HepG2 (cell line): ENCODE measurements at regions not wholly inside any gene's neighbourhood (a gene's known extent, or its start where the extent isn't known, plus 50 kb on each side); places are given as distances from the start of the nearest gene placed in this dataset.
A peak's percentile ranks its signal among the peaks of the same experiment; 100 is the strongest.

ENCODE experiments used
- ATAC-seq: fragments of 200-7000 bp; cut with Tn5 transposase; 3 replicates; pipeline ENCODE4 v1.9.1; 2020; ENCODE audit warnings: mild to moderate bottlenecking, moderate library complexity
- BruUV-seq: library from RNA; stranded (reverse); fragments of 400-500 nt; replicated peaks from 2 replicates; lab custom pipeline; 2021; lab: Mats Ljungman, UMichigan
- CTCF ChIA-PET: fragments of 300-600 bp; formaldehyde crosslinking; extraction: SDS; loops from one replicate; lab custom pipeline; 2021; ENCODE audit warnings: low total read pairs, inconsistent platforms, low intra/inter-chr PET ratio; lab: Yijun Ruan, JAX
- POLR2A ChIA-PET: fragments of 350-600 bp; sonication (Branson Sonifier 250); formaldehyde crosslinking; loops from one replicate; lab custom pipeline; 2020; ENCODE audit warnings: antibody characterized with exemption, inconsistent platforms; lab: Yijun Ruan, JAX
- DNase-seq: peaks from one replicate; pipeline ENCODE4 v3.0.0-alpha.2; 2015; ENCODE audit warnings: low spot score
- FAIRE-seq: peaks from 3 replicates; lab custom pipeline; 2011; peaks lifted over from hg19 to GRCh38; lab: Jason Lieb, UNC
- H2AFZ ChIP-seq: one replicate; pipeline ENCODE4 v1.6.1; 2011; ENCODE audit warnings: low read length, inconsistent platforms
- H3K27ac ChIP-seq: fragments of 300-600 bp; 3 replicates; pipeline ENCODE4 v1.8.0; 2011; ENCODE audit warnings: mixed run types, mild to moderate bottlenecking, mixed read lengths, low read length, inconsistent platforms; ENCODE audit not compliant: insufficient read depth; ENCODE audit errors: extremely low read length
- H3K27me3 ChIP-seq, 2 experiments: fragments of 200-600 bp in 1 of 2; 2 replicates in 1 of 2; 3 replicates in 1 of 2; pipeline versions ENCODE4 v1.6.0 to v1.8.0; 2011; ENCODE audit warnings: low read length in 2 of 2, mild to moderate bottlenecking in 2 of 2, moderate library complexity in 2 of 2, inconsistent platforms in 1 of 2; ENCODE audit not compliant: insufficient read depth in 2 of 2, control insufficient read depth in 1 of 2
- H3K36me3 ChIP-seq, 2 experiments: fragments of 200-600 bp in 1 of 2; replicated peaks in 1 of 2; 2 replicates in 1 of 2; 3 replicates in 1 of 2; pipeline versions ENCODE4 v1.5.1 to v1.8.0; 2011; ENCODE audit warnings: low read length in 2 of 2, inconsistent platforms in 1 of 2; ENCODE audit not compliant: insufficient read depth in 2 of 2, control insufficient read depth in 1 of 2
- H3K4me1 ChIP-seq: 2 replicates; pipeline ENCODE4 v1.5.1; 2012; ENCODE audit warnings: low read length, inconsistent platforms; ENCODE audit not compliant: insufficient read depth
- H3K4me2 ChIP-seq: 2 replicates; pipeline ENCODE4 v1.6.0; 2011; ENCODE audit warnings: low read depth, low read length, inconsistent platforms
- H3K4me3 ChIP-seq, 3 experiments: fragments of 200-600 bp in 1 of 3; sonication (generic), shearing (Covaris generic) in 1 of 3; replicated peaks in 1 of 3; 2 replicates each; pipeline ENCODE4 v1.5.1; 2011 to 2016; ENCODE audit warnings: low read length in 3 of 3, inconsistent platforms in 2 of 3, low read depth in 2 of 3, mild to moderate bottlenecking in 2 of 3, control low read depth in 1 of 3, mixed read lengths in 1 of 3; ENCODE audit not compliant: insufficient read depth in 1 of 3
- H3K79me2 ChIP-seq: one replicate; pipeline ENCODE4 v1.6.1; 2011; ENCODE audit warnings: low read length, inconsistent platforms; ENCODE audit not compliant: insufficient read depth
- H3K9ac ChIP-seq: 2 replicates; pipeline ENCODE4 v1.6.0; 2011; ENCODE audit warnings: mild to moderate bottlenecking, low read depth, low read length, inconsistent platforms; ENCODE audit not compliant: insufficient read depth
- H3K9me3 ChIP-seq: 2 replicates; pipeline ENCODE4 v1.5.1; 2012; ENCODE audit warnings: mild to moderate bottlenecking, low read length
- H4K20me1 ChIP-seq: 2 replicates; pipeline ENCODE4 v1.6.0; 2011; ENCODE audit warnings: inconsistent platforms, mild to moderate bottlenecking, low read length, moderate library complexity; ENCODE audit not compliant: insufficient read depth
- CAMTA2 ChIP-seq: sonication (generic); formaldehyde crosslinking; IDR thresholded peaks from 2 replicates; pipeline ENCODE4 v1.4.0; 2020; ENCODE audit warnings: mild to moderate bottlenecking, missing genetic modification reagents, borderline replicate concordance
- FOXM1 ChIP-seq: sonication (generic); formaldehyde crosslinking; IDR thresholded peaks from 2 replicates; pipeline ENCODE4 v1.5.0; 2020; ENCODE audit warnings: missing genetic modification reagents
- GATAD2A ChIP-seq: IDR thresholded peaks from 2 replicates; pipeline ENCODE4 v1.6.1; 2016
- MAFF ChIP-seq: IDR thresholded peaks from 2 replicates; pipeline ENCODE4 v1.6.1; 2011; ENCODE audit warnings: low read depth, low read length, improper control_type of control experiment
- MAFK ChIP-seq, 2 experiments: IDR thresholded peaks in 1 of 2; conservative IDR thresholded peaks in 1 of 2; 2 replicates each; pipeline ENCODE4 v1.6.1; 2011; ENCODE audit warnings: improper control_type of control experiment in 2 of 2, low read length in 2 of 2
- RCOR2 ChIP-seq: IDR thresholded peaks from 2 replicates; pipeline ENCODE4 v1.6.1; 2016; ENCODE audit warnings: missing biosample characterization, missing genetic modification reagents
- STAG1 ChIP-seq: sonication (generic); formaldehyde crosslinking; IDR thresholded peaks from 2 replicates; pipeline ENCODE4 v1.4.0; 2020; ENCODE audit warnings: missing genetic modification reagents
- THRA ChIP-seq: sonication (generic); formaldehyde crosslinking; IDR thresholded peaks from 2 replicates; pipeline ENCODE4 v1.4.0; 2020; ENCODE audit warnings: missing genetic modification reagents, borderline replicate concordance
- ZKSCAN1 ChIP-seq: fragments of 150-350 bp; IDR thresholded peaks from 2 replicates; pipeline ENCODE4 v1.6.1; 2014; ENCODE audit warnings: low read length
- ZNF337 ChIP-seq: sonication (generic); formaldehyde crosslinking; IDR thresholded peaks from 2 replicates; pipeline ENCODE4 v1.5.1; 2020; ENCODE audit warnings: missing genetic modification reagents, low read depth, mild to moderate bottlenecking, borderline replicate concordance
- ZNF747 ChIP-seq: sonication (generic); formaldehyde crosslinking; IDR thresholded peaks from 2 replicates; pipeline ENCODE4 v1.8.1; 2023; ENCODE audit warnings: missing genetic modification reagents, mild to moderate bottlenecking, borderline replicate concordance
- WGBS: methylation state at CpG from one replicate; pipeline ENCODE4 v1.1.6; 2017; ENCODE audit warnings: low lambda C conversion rate; 5-methylcytosine and 5-hydroxymethylcytosine counted together
- in situ Hi-C: cut with HindIII; loops from 2 replicates; pipeline ENCODE4 v1.10.0; 2017; ENCODE audit warnings: low pct_unique_long_range_greater_than_20kb; ENCODE audit not compliant: extremely low pct_ligation_motif_present
- intact Hi-C: fragments of 100-400 bp; cut with micrococcal nuclease; formaldehyde crosslinking; loops from one replicate; pipeline ENCODE4 v1.10.0; 2022; ENCODE audit not compliant: unreplicated experiment

GRCh38 chr12:89016970-89017778 lies 335.1 kb downstream of the DUSP6 start (continued):
- TF ChIP-seq ZNF337 (CRISPR knock-in tag) = no peak

GRCh38 chr12:89015419-89015818 lies 336.9 kb downstream of the DUSP6 start:
- no peaks in the 10 kb centered on the region for H3K4me1 ChIP-seq
- TF ChIP-seq STAG1 (CRISPR knock-in tag) (no peak), MAFF (peak; percentile 52; the same call in 1 of the 2 replicates), ZNF747 (no peak), GATAD2A (CRISPR knock-in tag) (no peak), RCOR2 (CRISPR knock-in tag) (no peak), CAMTA2 (CRISPR knock-in tag) (no peak), THRA (CRISPR knock-in tag) (no peak), MAFK (conservative IDR thresholded peaks at IDR 0.05 in 1 of 2, IDR thresholded peaks at IDR 0.05 in 1 of 2; ENCODE audit: low read length in 2 of 2) (peak; percentile 36 to 54; a peak in 3 of 4 replicates), ZKSCAN1 (no peak), FOXM1 (CRISPR knock-in tag) (no peak)
- no peaks in the 10 kb centered on the region for H3K9me3 ChIP-seq
- no peaks in the 10 kb centered on the region for H3K79me2 ChIP-seq
- H4K20me1 ChIP-seq = no peaks in the 10 kb centered on the region
- no peak for ATAC-seq
- H3K4me2 ChIP-seq = no peak overlapping the region
- H3K4me3 ChIP-seq = no peak overlapping the region
- H3K36me3 ChIP-seq = no peaks in the 10 kb centered on the region
- no peak for DNase-seq
- H3K9ac ChIP-seq = no peak overlapping the region
- WGBS = 0% methylated on average over 1 of the region's 1 CpG
- CTCF ChIA-PET = no interaction called here
- H3K27ac ChIP-seq = no peak overlapping the region
- FAIRE-seq = no peak
- intact Hi-C loops (loop anchor here (10.0 kb wide), 1 partner anchor 871 kb away; the partner anchor contains the start of genes CEP290 and TMTC3), in situ Hi-C loops (loop anchor here (5.0 kb wide), 1 partner anchor 512 kb away; the partner anchor contains the start of gene POC1B)
- H2AFZ ChIP-seq = no peak overlapping the region
- BruUV-seq = no TSS peak
- peaks cover 0 to 3% of the 10 kb centered on the region in 2 experiments; a peak in 1 of 5 replicates for H3K27me3 ChIP-seq
- POLR2A ChIA-PET = no interaction called here
